GM23338 (cell line): ENCODE measurements at regions not wholly inside any gene's neighbourhood (a gene's known extent, or its start where the extent isn't known, plus 50 kb on each side); places are given as distances from the start of the nearest gene placed in this dataset.
A peak's percentile ranks its signal among the peaks of the same experiment; 100 is the strongest.

Experiments
- ATAC-seq: fragments of 200-7000 bp; cut with Tn5 transposase; 3 replicates; pipeline ENCODE4 v1.9.1; 2020
- DNase-seq: peaks from one replicate; pipeline ENCODE4 v3.0.0-alpha.2; 2015; ENCODE audit warnings: low spot score
- H2AFZ ChIP-seq: fragments of 200-600 bp; sonication (generic); 2 replicates; pipeline ENCODE4 v1.8.0; 2016; ENCODE audit warnings: antibody characterized with exemption, mild to moderate bottlenecking, moderate library complexity
- H3F3A ChIP-seq: fragments of 200-600 bp; sonication (generic); replicated peaks from 2 replicates; pipeline ENCODE4 v1.8.0; 2017; ENCODE audit warnings: antibody characterized with exemption, mixed run types, low read depth
- H3K27ac ChIP-seq: fragments of 200-600 bp; sonication (generic); 2 replicates; pipeline ENCODE4 v1.6.1; 2016; ENCODE audit warnings: low read depth
- H3K27me3 ChIP-seq: fragments of 200-600 bp; sonication (generic); 2 replicates; pipeline ENCODE4 v1.8.0; 2016; ENCODE audit warnings: mild to moderate bottlenecking, mixed run types, moderate library complexity; ENCODE audit not compliant: insufficient read depth
- H3K36me3 ChIP-seq: fragments of 200-600 bp; sonication (generic); 2 replicates; pipeline ENCODE4 v1.8.0; 2016; ENCODE audit warnings: mild to moderate bottlenecking; ENCODE audit not compliant: insufficient read depth
- H3K4me1 ChIP-seq: fragments of 200-600 bp; sonication (generic); 2 replicates; pipeline ENCODE4 v1.8.0; 2016; ENCODE audit warnings: mild to moderate bottlenecking, moderate library complexity; ENCODE audit not compliant: insufficient read depth
- H3K4me2 ChIP-seq: fragments of 200-600 bp; sonication (generic); 2 replicates; pipeline ENCODE4 v1.7.1; 2017; ENCODE audit warnings: mixed run types
- H3K4me3 ChIP-seq: fragments of 200-600 bp; sonication (generic); 2 replicates; pipeline ENCODE4 v1.6.1; 2016; ENCODE audit warnings: mixed run types
- H3K79me2 ChIP-seq: fragments of 200-600 bp; sonication (generic); replicated peaks from 2 replicates; pipeline ENCODE4 v1.8.0; 2017; ENCODE audit warnings: mild to moderate bottlenecking; ENCODE audit not compliant: insufficient read depth
- H3K9me2 ChIP-seq: fragments of 200-600 bp; sonication (generic); 2 replicates; pipeline ENCODE4 v1.8.0; 2017; ENCODE audit not compliant: insufficient read depth
- H4K20me1 ChIP-seq: fragments of 200-600 bp; sonication (generic); replicated peaks from 2 replicates; pipeline ENCODE4 v1.8.0; 2017; ENCODE audit warnings: mild to moderate bottlenecking; ENCODE audit not compliant: insufficient read depth
- H3K27ac Mint-ChIP-seq: 2 replicates; pipeline ENCODE4 v1.8.0; 2020; ENCODE audit warnings: inconsistent platforms, mild to moderate bottlenecking, moderate library complexity, mixed read lengths
- H3K27me3 Mint-ChIP-seq: 3 replicates; pipeline ENCODE4 v1.8.0; 2022; ENCODE audit warnings: low read depth, mild to moderate bottlenecking, moderate library complexity, mixed read lengths, inconsistent platforms; ENCODE audit not compliant: insufficient read depth, poor library complexity
- H3K36me3 Mint-ChIP-seq: 3 replicates; pipeline ENCODE4 v1.8.0; 2021; ENCODE audit warnings: low read depth, mild to moderate bottlenecking, inconsistent platforms, moderate library complexity, mixed read lengths
- H3K4me1 Mint-ChIP-seq: 3 replicates; pipeline ENCODE4 v1.8.0; 2020; ENCODE audit warnings: mild to moderate bottlenecking, inconsistent platforms, mixed read lengths
- H3K4me3 Mint-ChIP-seq: 3 replicates; pipeline ENCODE4 v1.8.0; 2021; ENCODE audit warnings: moderate library complexity, mild to moderate bottlenecking, inconsistent platforms, mixed read lengths
- H3K9me3 Mint-ChIP-seq: 3 replicates; pipeline ENCODE4 v1.8.0; 2020; ENCODE audit warnings: moderate library complexity, mild to moderate bottlenecking, inconsistent platforms, mixed read lengths
- CREB1 ChIP-seq: fragments of 250-450 bp; sonication (Bioruptor Pico); IDR thresholded peaks from 2 replicates; pipeline ENCODE4 v1.5.0; 2020; ENCODE audit warnings: low read depth, mild to moderate bottlenecking, moderate library complexity
- ETS1 ChIP-seq: IDR thresholded peaks from 2 replicates; pipeline ENCODE4 v1.6.1; 2016; ENCODE audit warnings: antibody characterized with exemption
- EZH2 ChIP-seq: fragments of 200-600 bp; sonication (generic); IDR thresholded peaks from one replicate; pipeline ENCODE4 v1.8.0; 2017; ENCODE audit warnings: antibody characterized with exemption, mild to moderate bottlenecking, low read depth; ENCODE audit not compliant: unreplicated experiment
- EZH2phosphoT487 ChIP-seq: fragments of 200-600 bp; sonication (generic); IDR thresholded peaks from one replicate; pipeline ENCODE4 v1.8.1; 2018; ENCODE audit warnings: antibody characterized with exemption; ENCODE audit not compliant: unreplicated experiment
- NANOG ChIP-seq: IDR thresholded peaks from 2 replicates; pipeline ENCODE4 v1.6.1; 2016; ENCODE audit warnings: antibody characterized with exemption, borderline replicate concordance
- POLR2AphosphoS5 ChIP-seq: IDR thresholded peaks from 2 replicates; pipeline ENCODE4 v1.6.1; 2016; ENCODE audit warnings: antibody characterized with exemption, low read depth
- STAT1 ChIP-seq: IDR thresholded peaks from one replicate; pipeline ENCODE4 v1.6.1; 2016; ENCODE audit warnings: antibody characterized with exemption; ENCODE audit not compliant: unreplicated experiment
- ZNF114 ChIP-seq: fragments of 250-450 bp; sonication (Bioruptor Pico); IDR thresholded peaks from 2 replicates; pipeline ENCODE4 v1.5.0; 2020; ENCODE audit warnings: mild to moderate bottlenecking, moderate library complexity
- ZNF331 ChIP-seq: fragments of 250-450 bp; sonication (Bioruptor Pico); IDR thresholded peaks from 2 replicates; pipeline ENCODE4 v1.5.0; 2020; ENCODE audit warnings: low read depth, mild to moderate bottlenecking, moderate library complexity
- ZNF462 ChIP-seq: fragments of 250-450 bp; sonication (Bioruptor Pico); IDR thresholded peaks from 2 replicates; pipeline ENCODE4 v1.5.0; 2020; ENCODE audit warnings: mild to moderate bottlenecking, moderate library complexity
- TF ChIP-seq, protein P1 (sequence below): IDR thresholded peaks from one replicate; pipeline ENCODE4 v1.6.1; 2018; ENCODE audit warnings: antibody characterized with exemption; ENCODE audit not compliant: unreplicated experiment

- Mint-ChIP-seq H3K27ac (no peak overlapping the region), H3K4me1 (peaks cover 31% of the 10 kb centered on the region), H3K9me3 (peaks cover 3% of the 10 kb centered on the region; the same call in 2 of the 3 replicates), H3K27me3 (peaks cover 1% of the 10 kb centered on the region), H3K4me3 (no peak overlapping the region), H3K36me3 (peaks cover 3% of the 10 kb centered on the region)
- Histone ChIP-seq H2AFZ (peak overlapping the region; percentile 53; the same call in 1 of the 2 replicates), H3K79me2 (no peaks in the 10 kb centered on the region), H3F3A (no peaks in the 10 kb centered on the region), H3K36me3 (no peaks in the 10 kb centered on the region), H3K4me1 (peaks cover 17% of the 10 kb centered on the region), H4K20me1 (no peaks in the 10 kb centered on the region), H3K27me3 (no peaks in the 10 kb centered on the region), H3K4me3 (no peak overlapping the region), H3K27ac (no peak overlapping the region), H3K9me2 (peaks cover 3% of the 10 kb centered on the region; the same call in 1 of the 2 replicates), H3K4me2 (no peak overlapping the region)
- no peak for ATAC-seq
- DNase-seq = no peak
- TF ChIP-seq STAT1 (no peak), CREB1 (no peak), ETS1 (no peak)
These were observed 88.8 kb downstream of the CDC42EP3 start for GRCh38 chr2:37582481-37583220.

DNA sequence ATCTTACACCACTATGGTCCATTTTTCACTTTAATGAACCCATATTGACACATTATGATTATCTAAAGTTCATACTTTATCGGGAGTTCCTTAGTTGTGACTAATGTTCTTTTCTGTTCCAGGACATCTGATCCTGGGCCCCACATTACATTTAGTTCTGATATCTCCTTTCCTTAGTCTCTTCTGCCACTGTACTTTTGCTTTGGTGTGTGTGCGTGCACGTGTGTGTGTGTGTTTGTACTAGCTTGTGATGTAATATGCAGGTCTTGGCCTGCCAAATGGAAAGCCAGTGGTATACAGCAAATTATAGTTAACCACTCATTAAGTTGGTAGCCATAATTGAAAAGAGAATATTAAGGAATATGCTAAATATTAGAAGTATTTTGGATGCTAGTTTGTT, 88.0 kb downstream of the CDC42EP3 start:
- Mint-ChIP-seq H3K4me3 (no peak overlapping the region), H3K27me3 (peaks cover 1% of the 10 kb centered on the region)
- no peaks in the 10 kb centered on the region for H3K36me3 ChIP-seq
- TF ChIP-seq, protein P1, sequence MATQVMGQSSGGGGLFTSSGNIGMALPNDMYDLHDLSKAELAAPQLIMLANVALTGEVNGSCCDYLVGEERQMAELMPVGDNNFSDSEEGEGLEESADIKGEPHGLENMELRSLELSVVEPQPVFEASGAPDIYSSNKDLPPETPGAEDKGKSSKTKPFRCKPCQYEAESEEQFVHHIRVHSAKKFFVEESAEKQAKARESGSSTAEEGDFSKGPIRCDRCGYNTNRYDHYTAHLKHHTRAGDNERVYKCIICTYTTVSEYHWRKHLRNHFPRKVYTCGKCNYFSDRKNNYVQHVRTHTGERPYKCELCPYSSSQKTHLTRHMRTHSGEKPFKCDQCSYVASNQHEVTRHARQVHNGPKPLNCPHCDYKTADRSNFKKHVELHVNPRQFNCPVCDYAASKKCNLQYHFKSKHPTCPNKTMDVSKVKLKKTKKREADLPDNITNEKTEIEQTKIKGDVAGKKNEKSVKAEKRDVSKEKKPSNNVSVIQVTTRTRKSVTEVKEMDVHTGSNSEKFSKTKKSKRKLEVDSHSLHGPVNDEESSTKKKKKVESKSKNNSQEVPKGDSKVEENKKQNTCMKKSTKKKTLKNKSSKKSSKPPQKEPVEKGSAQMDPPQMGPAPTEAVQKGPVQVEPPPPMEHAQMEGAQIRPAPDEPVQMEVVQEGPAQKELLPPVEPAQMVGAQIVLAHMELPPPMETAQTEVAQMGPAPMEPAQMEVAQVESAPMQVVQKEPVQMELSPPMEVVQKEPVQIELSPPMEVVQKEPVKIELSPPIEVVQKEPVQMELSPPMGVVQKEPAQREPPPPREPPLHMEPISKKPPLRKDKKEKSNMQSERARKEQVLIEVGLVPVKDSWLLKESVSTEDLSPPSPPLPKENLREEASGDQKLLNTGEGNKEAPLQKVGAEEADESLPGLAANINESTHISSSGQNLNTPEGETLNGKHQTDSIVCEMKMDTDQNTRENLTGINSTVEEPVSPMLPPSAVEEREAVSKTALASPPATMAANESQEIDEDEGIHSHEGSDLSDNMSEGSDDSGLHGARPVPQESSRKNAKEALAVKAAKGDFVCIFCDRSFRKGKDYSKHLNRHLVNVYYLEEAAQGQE = no peak
- TF ChIP-seq ZNF114 (CRISPR knock-in tag) = no peak
- no peak for TF ChIP-seq EZH2phosphoT487
- no peak for TF ChIP-seq ZNF462 (CRISPR knock-in tag)
- no peak for TF ChIP-seq EZH2
- no peak for TF ChIP-seq STAT1
- TF ChIP-seq POLR2AphosphoS5 = no peak
- TF ChIP-seq CREB1 = no peak
- no peak for TF ChIP-seq NANOG
- no peak for TF ChIP-seq ZNF331 (CRISPR knock-in tag)

More for the DNA sequence above, 88.0 kb downstream of the CDC42EP3 start:
- no peak for ATAC-seq
- Mint-ChIP-seq H3K9me3 (peaks cover 3% of the 10 kb centered on the region; the same call in 2 of the 3 replicates), H3K27ac (no peak overlapping the region), H3K36me3 (peaks cover 3% of the 10 kb centered on the region), H3K4me1 (peaks cover 35% of the 10 kb centered on the region)
- H3K4me3 ChIP-seq = no peak overlapping the region
- no peaks in the 10 kb centered on the region for H3K79me2 ChIP-seq
- DNase-seq = no peak
- H3F3A ChIP-seq = no peaks in the 10 kb centered on the region
- H2AFZ ChIP-seq = no peak overlapping the region
- H3K27me3 ChIP-seq = no peaks in the 10 kb centered on the region
- peaks cover 24% of the 10 kb centered on the region for H3K4me1 ChIP-seq
- no peak overlapping the region for H3K27ac ChIP-seq
- H3K4me2 ChIP-seq = no peak overlapping the region
- peaks cover 3% of the 10 kb centered on the region; the same call in 1 of the 2 replicates for H3K9me2 ChIP-seq
- no peaks in the 10 kb centered on the region for H4K20me1 ChIP-seq
